HFF-Myc (cell line): ENCODE measurements at regions not wholly inside any gene's neighbourhood (a gene's known extent, or its start where the extent isn't known, plus 50 kb on each side); places are given as distances from the start of the nearest gene placed in this dataset.

Experiments used
- DNase-seq: peaks from one replicate; pipeline ENCODE4 v3.0.0-alpha.2; 2011; ENCODE audit warnings: low read depth; ENCODE audit errors: extremely low read depth
- H3K4me3 ChIP-seq: replicated peaks from 2 replicates; pipeline ENCODE4 v1.5.1; 2011; ENCODE audit warnings: low read depth, mild to moderate bottlenecking, control low read depth, low read length
- CTCF ChIP-seq: IDR thresholded peaks from 2 replicates; pipeline ENCODE4 v1.5.1; 2012; ENCODE audit warnings: mild to moderate bottlenecking, low read depth, low read length, control low read depth; ENCODE audit errors: missing control alignments

GRCh38 chr18:10245846-10246175 is 208.6 kb upstream of the APCDD1 start:
- no peak overlapping the region for H3K4me3 ChIP-seq
- no peak for TF ChIP-seq CTCF
- DNase-seq = no peak

- no peak for TF ChIP-seq CTCF
- H3K4me3 ChIP-seq = no peak overlapping the region
- no peak for DNase-seq
These were observed 207.3 kb upstream of the APCDD1 start for GRCh38 chr18:10247021-10247741.

GRCh38 chr18:10247742-10248082 is 206.7 kb upstream of the APCDD1 start:
- TF ChIP-seq CTCF = no peak
- DNase-seq = no peak
- H3K4me3 ChIP-seq = no peak overlapping the region

GRCh38 chr18:10248738-10249137 is 205.7 kb upstream of the APCDD1 start:
- TF ChIP-seq CTCF = no peak
- no peak overlapping the region for H3K4me3 ChIP-seq
- DNase-seq = no peak

GRCh38 chr18:10249270-10249669 is 205.2 kb upstream of the APCDD1 start:
- no peak for DNase-seq
- no peak for TF ChIP-seq CTCF
- no peak overlapping the region for H3K4me3 ChIP-seq

- no peak overlapping the region for H3K4me3 ChIP-seq
- no peak for DNase-seq
- TF ChIP-seq CTCF = no peak
These were observed 204.6 kb upstream of the APCDD1 start for GRCh38 chr18:10249801-10250200.

- TF ChIP-seq CTCF = no peak
- DNase-seq = no peak
- no peak overlapping the region for H3K4me3 ChIP-seq
These were observed 201.9 kb upstream of the APCDD1 start for GRCh38 chr18:10252494-10252893.
